ENCODE measurements at regions not wholly inside any gene's neighbourhood (a gene's known extent, or its start where the extent isn't known, plus 50 kb on each side); places are given as distances from the start of the nearest gene placed in this dataset.

GRCh38 chr17:70353408-70354092 is 184.2 kb downstream of the KCNJ2 start:
- no peak for TF ChIP-seq CTCF (IDR thresholded peaks at IDR 0.05; ENCODE audit: insufficient read depth, low read length, poor library complexity, severe bottlenecking)

GRCh38 chr17:70355185-70355584 is 185.9 kb downstream of the KCNJ2 start:
- Histone ChIP-seq H3K27me3 (ENCODE audit: control insufficient read depth, insufficient read depth, low read length) (no peaks in the 10 kb centered on the region), H3K36me3 (ENCODE audit: control insufficient read depth, insufficient read depth, low read length) (no peaks in the 10 kb centered on the region), H3K4me3 (ENCODE audit: low read depth, low read length) (no peak overlapping the region)
- no peak for TF ChIP-seq CTCF (IDR thresholded peaks at IDR 0.05; ENCODE audit: insufficient read depth, low read length, poor library complexity, severe bottlenecking)
- DNase-seq (ENCODE audit: low read depth) = no peak

More at GRCh38 chr17:70353408-70354092, 184.2 kb downstream of the KCNJ2 start:
- no peak overlapping the region for H3K4me3 ChIP-seq (ENCODE audit: low read depth, low read length)
- no peaks in the 10 kb centered on the region for H3K36me3 ChIP-seq (ENCODE audit: control insufficient read depth, insufficient read depth, low read length)
- no peaks in the 10 kb centered on the region for H3K27me3 ChIP-seq (ENCODE audit: control insufficient read depth, insufficient read depth, low read length)
- DNase-seq (ENCODE audit: low read depth) = no peak

GRCh38 chr17:70357190-70357589 is 187.9 kb downstream of the KCNJ2 start:
- DNase-seq (ENCODE audit: low read depth) = no peak
- no peak overlapping the region for H3K4me3 ChIP-seq (ENCODE audit: low read depth, low read length)
- H3K36me3 ChIP-seq (ENCODE audit: control insufficient read depth, insufficient read depth, low read length) = no peaks in the 10 kb centered on the region
- no peak for TF ChIP-seq CTCF (IDR thresholded peaks at IDR 0.05; ENCODE audit: insufficient read depth, low read length, poor library complexity, severe bottlenecking)
- no peaks in the 10 kb centered on the region for H3K27me3 ChIP-seq (ENCODE audit: control insufficient read depth, insufficient read depth, low read length)

GRCh38 chr17:70365091-70365583 is 195.8 kb downstream of the KCNJ2 start:
- peak; percentile 68 for DNase-seq (ENCODE audit: low read depth)
- no peaks in the 10 kb centered on the region for H3K27me3 ChIP-seq (ENCODE audit: control insufficient read depth, insufficient read depth, low read length)
- no peak overlapping the region for H3K4me3 ChIP-seq (ENCODE audit: low read depth, low read length)
- H3K36me3 ChIP-seq (ENCODE audit: control insufficient read depth, insufficient read depth, low read length) = no peaks in the 10 kb centered on the region
- no peak for TF ChIP-seq CTCF (IDR thresholded peaks at IDR 0.05; ENCODE audit: insufficient read depth, low read length, poor library complexity, severe bottlenecking)

GRCh38 chr17:70366386-70366785 is 197.1 kb downstream of the KCNJ2 start:
- Histone ChIP-seq H3K27me3 (ENCODE audit: control insufficient read depth, insufficient read depth, low read length) (no peaks in the 10 kb centered on the region), H3K4me3 (ENCODE audit: low read depth, low read length) (no peak overlapping the region), H3K36me3 (ENCODE audit: control insufficient read depth, insufficient read depth, low read length) (no peaks in the 10 kb centered on the region)
- DNase-seq (ENCODE audit: low read depth) = no peak
- no peak for TF ChIP-seq CTCF (IDR thresholded peaks at IDR 0.05; ENCODE audit: insufficient read depth, low read length, poor library complexity, severe bottlenecking)

GRCh38 chr17:70368011-70368410 is 198.7 kb downstream of the KCNJ2 start:
- no peak for TF ChIP-seq CTCF (IDR thresholded peaks at IDR 0.05; ENCODE audit: insufficient read depth, low read length, poor library complexity, severe bottlenecking)
- Histone ChIP-seq H3K27me3 (ENCODE audit: control insufficient read depth, insufficient read depth, low read length) (no peaks in the 10 kb centered on the region), H3K36me3 (ENCODE audit: control insufficient read depth, insufficient read depth, low read length) (no peaks in the 10 kb centered on the region), H3K4me3 (ENCODE audit: low read depth, low read length) (no peak overlapping the region)
- no peak for DNase-seq (ENCODE audit: low read depth)
